ENCODE measurements at regions not wholly inside any gene's neighbourhood (a gene's known extent, or its start where the extent isn't known, plus 50 kb on each side); places are given as distances from the start of the nearest gene placed in this dataset.

DNA sequence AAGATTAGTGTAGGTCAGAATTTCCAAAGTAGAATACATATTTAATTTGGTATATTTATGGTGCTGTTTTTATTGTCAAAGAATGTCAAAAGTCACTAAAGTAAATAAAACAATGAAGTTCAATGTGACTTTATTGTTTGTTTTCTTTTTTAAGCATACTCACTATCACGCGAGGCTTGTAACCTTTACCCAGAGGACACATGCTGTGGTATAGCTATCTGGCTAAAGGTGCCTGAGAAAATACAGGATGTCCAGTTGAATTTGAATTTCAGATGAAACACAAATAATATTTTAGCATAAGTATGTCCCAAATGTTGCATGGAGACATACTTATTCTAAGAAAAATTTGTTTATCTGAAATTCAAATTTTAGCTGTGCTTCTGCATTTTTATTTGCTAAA is 103.3 kb upstream of the KLF7 start:
- Histone ChIP-seq H3K4me3 (no peak overlapping the region), H3K36me3 (no peaks in the 10 kb centered on the region), H3K27ac (no peak overlapping the region), H3K4me1 (no peaks in the 10 kb centered on the region), H3K9ac (ENCODE audit: low read depth in 2 of 2, low read length in 2 of 2) (no peak overlapping the region), H3K9me3 (no peaks in the 10 kb centered on the region), H3K27me3 (no peaks in the 10 kb centered on the region)
- TF ChIP-seq, protein P1, sequence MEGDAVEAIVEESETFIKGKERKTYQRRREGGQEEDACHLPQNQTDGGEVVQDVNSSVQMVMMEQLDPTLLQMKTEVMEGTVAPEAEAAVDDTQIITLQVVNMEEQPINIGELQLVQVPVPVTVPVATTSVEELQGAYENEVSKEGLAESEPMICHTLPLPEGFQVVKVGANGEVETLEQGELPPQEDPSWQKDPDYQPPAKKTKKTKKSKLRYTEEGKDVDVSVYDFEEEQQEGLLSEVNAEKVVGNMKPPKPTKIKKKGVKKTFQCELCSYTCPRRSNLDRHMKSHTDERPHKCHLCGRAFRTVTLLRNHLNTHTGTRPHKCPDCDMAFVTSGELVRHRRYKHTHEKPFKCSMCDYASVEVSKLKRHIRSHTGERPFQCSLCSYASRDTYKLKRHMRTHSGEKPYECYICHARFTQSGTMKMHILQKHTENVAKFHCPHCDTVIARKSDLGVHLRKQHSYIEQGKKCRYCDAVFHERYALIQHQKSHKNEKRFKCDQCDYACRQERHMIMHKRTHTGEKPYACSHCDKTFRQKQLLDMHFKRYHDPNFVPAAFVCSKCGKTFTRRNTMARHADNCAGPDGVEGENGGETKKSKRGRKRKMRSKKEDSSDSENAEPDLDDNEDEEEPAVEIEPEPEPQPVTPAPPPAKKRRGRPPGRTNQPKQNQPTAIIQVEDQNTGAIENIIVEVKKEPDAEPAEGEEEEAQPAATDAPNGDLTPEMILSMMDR (IDR thresholded peaks at IDR 0.05), result no peak
- intact Hi-C loops (cut with DNase I), result no loop called here
- no peak for DNase-seq

DNA sequence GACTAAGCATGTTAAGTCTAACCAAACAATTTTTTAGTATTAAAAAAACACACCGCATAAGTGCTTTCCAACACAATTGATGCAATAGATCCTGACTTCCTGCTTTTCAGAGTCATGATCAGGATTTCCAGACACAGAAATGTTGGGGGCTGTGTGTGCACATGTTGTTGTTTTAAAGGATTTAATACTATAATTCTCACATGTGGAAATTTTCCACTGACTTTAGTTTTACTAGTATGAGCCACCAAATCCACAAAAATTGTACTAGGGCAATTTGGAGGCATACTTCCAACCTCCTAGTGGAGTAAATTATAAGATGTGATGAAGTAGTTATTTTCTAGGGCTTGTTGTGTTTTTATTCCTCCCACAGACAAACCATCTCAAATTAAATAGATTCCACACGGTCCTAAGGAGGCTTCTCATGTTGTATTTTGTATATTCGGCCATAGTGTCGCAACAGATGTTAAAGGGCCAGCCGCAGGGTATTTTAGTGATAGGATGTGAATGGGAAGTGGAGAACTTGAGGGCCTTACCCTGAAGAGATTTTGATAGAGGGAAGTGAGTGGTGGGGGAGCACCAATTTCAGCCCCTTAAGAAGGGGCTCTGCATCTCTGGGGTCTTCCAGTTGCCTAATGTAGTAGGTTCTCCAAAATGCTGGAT is 108.9 kb upstream of the KLF7 start:
- H3K36me3 ChIP-seq, result no peaks in the 10 kb centered on the region
- no peaks in the 10 kb centered on the region for H3K4me1 ChIP-seq
- no peaks in the 10 kb centered on the region for H3K9me3 ChIP-seq
- H3K27ac ChIP-seq, result no peak overlapping the region
- no peak for DNase-seq
- no peaks in the 10 kb centered on the region for H3K27me3 ChIP-seq
- H3K9ac ChIP-seq (ENCODE audit: low read depth in 2 of 2, low read length in 2 of 2), result no peak overlapping the region
- H3K4me3 ChIP-seq, result no peak overlapping the region
- intact Hi-C loops (cut with DNase I), result no loop called here
- TF ChIP-seq, protein P1 (IDR thresholded peaks at IDR 0.05), result no peak

DNA sequence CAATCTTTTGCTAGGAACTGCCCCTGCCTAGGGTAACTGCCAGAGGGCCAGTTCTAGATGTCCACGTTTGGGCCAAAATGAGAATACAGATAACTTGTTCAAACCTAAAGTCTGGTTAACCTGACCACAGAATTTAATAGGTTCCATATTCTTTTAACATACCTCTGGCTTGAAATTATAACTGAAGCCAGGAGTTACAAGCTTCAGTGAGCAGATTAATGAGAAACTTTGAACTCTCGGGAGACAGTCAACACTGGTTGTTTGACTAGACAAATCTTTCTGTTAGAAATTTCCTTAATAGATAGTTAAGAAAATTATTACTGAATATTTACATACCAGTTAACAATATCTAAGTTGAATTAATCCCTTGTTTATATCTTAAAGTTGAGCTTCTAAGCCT is 110.0 kb upstream of the KLF7 start:
- no peak overlapping the region for H3K27ac ChIP-seq
- intact Hi-C loops (cut with DNase I), result no loop called here
- no peaks in the 10 kb centered on the region for H3K9me3 ChIP-seq
- no peak for DNase-seq
- H3K36me3 ChIP-seq, result no peaks in the 10 kb centered on the region
- no peak overlapping the region for H3K9ac ChIP-seq (ENCODE audit: low read depth in 2 of 2, low read length in 2 of 2)
- no peak overlapping the region for H3K4me3 ChIP-seq
- H3K4me1 ChIP-seq, result no peaks in the 10 kb centered on the region
- TF ChIP-seq, protein P1 (IDR thresholded peaks at IDR 0.05), result no peak
- H3K27me3 ChIP-seq, result no peaks in the 10 kb centered on the region

DNA sequence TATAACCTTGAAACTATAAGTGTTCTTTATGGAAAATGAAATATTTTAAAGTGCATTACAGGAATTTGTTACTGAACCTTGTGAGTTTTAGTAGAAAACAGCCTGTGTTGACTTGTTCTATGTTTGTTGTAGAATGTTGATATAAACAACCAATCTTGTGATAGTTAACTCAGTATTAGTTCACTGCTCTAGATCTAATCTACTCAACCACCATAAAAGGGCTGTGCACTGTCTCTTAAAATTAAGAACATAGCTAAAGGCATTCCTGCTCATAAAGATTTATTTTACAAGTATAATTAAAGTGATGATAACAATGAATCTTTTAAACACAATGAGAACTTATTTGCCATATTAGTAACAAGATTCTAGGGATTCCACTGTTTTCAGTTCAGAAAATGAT is 110.5 kb upstream of the KLF7 start:
- Histone ChIP-seq H3K27ac (no peak overlapping the region), H3K9me3 (no peaks in the 10 kb centered on the region), H3K4me3 (no peak overlapping the region), H3K4me1 (no peaks in the 10 kb centered on the region), H3K9ac (ENCODE audit: low read depth in 2 of 2, low read length in 2 of 2) (no peak overlapping the region), H3K27me3 (no peaks in the 10 kb centered on the region), H3K36me3 (no peaks in the 10 kb centered on the region)
- intact Hi-C loops (cut with DNase I), result no loop called here
- TF ChIP-seq, protein P1 (IDR thresholded peaks at IDR 0.05), result no peak
- DNase-seq, result no peak

DNA sequence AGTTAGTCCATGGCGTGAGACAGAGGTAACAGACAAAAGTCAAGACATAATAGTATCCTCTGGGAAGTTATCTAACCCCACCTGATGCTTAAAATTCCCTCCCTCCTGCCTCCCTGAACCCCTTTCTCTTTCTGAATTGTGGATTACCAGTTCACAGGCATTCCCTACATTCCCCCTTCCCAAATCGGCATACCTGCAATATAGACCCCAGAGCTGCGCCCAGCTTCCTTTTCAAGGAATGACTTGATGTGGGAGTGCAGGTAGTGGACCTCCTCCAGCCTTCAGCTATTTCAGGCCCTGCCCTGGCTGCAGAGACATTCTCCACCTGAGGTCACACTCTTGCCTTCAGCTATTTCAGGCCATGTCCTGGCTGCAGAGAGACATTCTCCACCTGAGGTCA is 111.1 kb upstream of the KLF7 start:
- H3K9ac ChIP-seq (ENCODE audit: low read depth in 2 of 2, low read length in 2 of 2), result no peak overlapping the region
- H3K4me3 ChIP-seq, result no peak overlapping the region
- no peaks in the 10 kb centered on the region for H3K9me3 ChIP-seq
- no peaks in the 10 kb centered on the region for H3K4me1 ChIP-seq
- no peak for DNase-seq
- H3K27ac ChIP-seq, result no peak overlapping the region
- intact Hi-C loops (cut with DNase I), result no loop called here
- TF ChIP-seq, protein P1 (IDR thresholded peaks at IDR 0.05), result no peak
- no peaks in the 10 kb centered on the region for H3K27me3 ChIP-seq
- H3K36me3 ChIP-seq, result no peaks in the 10 kb centered on the region
